Sigmoid colon (tissue), 4 donors: ENCODE measurements at regions not wholly inside any gene's neighbourhood (a gene's known extent, or its start where the extent isn't known, plus 50 kb on each side); places are given as distances from the start of the nearest gene placed in this dataset.

Source experiments
- POLR2A ChIP-seq, 2 donors: fragments of 450-650 bp; IDR thresholded peaks; one replicate each; pipeline ENCODE4 v1.6.1; 2016; ENCODE audit warnings: antibody characterized with exemption in 2 of 2, mild to moderate bottlenecking in 2 of 2, moderate library complexity in 2 of 2
- POLR2AphosphoS5 ChIP-seq, 4 donors: sonication (generic); formaldehyde crosslinking; IDR thresholded peaks; one replicate each; pipeline ENCODE4 v1.6.1; 2017; ENCODE audit warnings: antibody characterized with exemption in 4 of 4
- TF ChIP-seq, protein P1 (sequence below), 4 experiments: fragments of 450-650 bp in 3 of 4; fragments of 200-600 bp in 1 of 4; IDR thresholded peaks; one replicate each; pipeline ENCODE4 v1.5.1; 2016 to 2019; ENCODE audit warnings: antibody characterized with exemption in 4 of 4, mild to moderate bottlenecking in 3 of 4, moderate library complexity in 2 of 4

DNA sequence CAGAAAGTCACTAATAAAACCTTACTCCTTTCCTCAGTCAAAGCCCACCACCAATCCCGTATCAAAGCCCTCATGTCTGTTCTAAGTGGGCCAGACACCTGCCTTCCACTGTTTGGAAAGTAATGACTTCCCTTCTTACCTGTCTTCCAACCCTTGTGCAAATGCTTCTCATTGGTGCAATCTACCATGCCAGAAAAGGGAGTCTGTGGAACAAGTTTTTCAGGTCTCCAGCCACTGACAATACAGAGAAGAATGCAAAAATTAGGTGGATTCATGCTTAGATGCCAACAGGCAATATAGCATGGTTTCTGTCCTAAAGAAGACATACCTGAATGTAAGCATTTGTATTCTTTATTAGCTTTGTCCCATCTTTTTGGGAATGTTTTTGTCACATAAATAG, 1140.6 kb upstream of the LRRTM1 start:
- TF ChIP-seq, protein P1, sequence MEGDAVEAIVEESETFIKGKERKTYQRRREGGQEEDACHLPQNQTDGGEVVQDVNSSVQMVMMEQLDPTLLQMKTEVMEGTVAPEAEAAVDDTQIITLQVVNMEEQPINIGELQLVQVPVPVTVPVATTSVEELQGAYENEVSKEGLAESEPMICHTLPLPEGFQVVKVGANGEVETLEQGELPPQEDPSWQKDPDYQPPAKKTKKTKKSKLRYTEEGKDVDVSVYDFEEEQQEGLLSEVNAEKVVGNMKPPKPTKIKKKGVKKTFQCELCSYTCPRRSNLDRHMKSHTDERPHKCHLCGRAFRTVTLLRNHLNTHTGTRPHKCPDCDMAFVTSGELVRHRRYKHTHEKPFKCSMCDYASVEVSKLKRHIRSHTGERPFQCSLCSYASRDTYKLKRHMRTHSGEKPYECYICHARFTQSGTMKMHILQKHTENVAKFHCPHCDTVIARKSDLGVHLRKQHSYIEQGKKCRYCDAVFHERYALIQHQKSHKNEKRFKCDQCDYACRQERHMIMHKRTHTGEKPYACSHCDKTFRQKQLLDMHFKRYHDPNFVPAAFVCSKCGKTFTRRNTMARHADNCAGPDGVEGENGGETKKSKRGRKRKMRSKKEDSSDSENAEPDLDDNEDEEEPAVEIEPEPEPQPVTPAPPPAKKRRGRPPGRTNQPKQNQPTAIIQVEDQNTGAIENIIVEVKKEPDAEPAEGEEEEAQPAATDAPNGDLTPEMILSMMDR (IDR thresholded peaks at IDR 0.05), result no peak
- TF ChIP-seq POLR2AphosphoS5 (IDR thresholded peaks at IDR 0.05) (no peak), POLR2A (IDR thresholded peaks at IDR 0.05) (no peak)
